ENCODE measurements at regions not wholly inside any gene's neighbourhood (a gene's known extent, or its start where the extent isn't known, plus 50 kb on each side); places are given as distances from the start of the nearest gene placed in this dataset.

GRCh38 chr9:17018540-17019196, 116.2 kb upstream of the CNTLN start:
- no peak for DNase-seq (ENCODE audit: low read depth)

- peak; percentile 90 for DNase-seq (ENCODE audit: low read depth)
These were observed 116.8 kb upstream of the CNTLN start for GRCh38 chr9:17017931-17018491.

GRCh38 chr9:17013891-17014290, 120.9 kb upstream of the CNTLN start:
- DNase-seq (ENCODE audit: low read depth) = no peak

- no peak for DNase-seq (ENCODE audit: low read depth)
These were observed 121.8 kb upstream of the CNTLN start for GRCh38 chr9:17013010-17013409.

- no peak for DNase-seq (ENCODE audit: low read depth)
These were observed 123.0 kb upstream of the CNTLN start for GRCh38 chr9:17011880-17012279.

- no peak for DNase-seq (ENCODE audit: low read depth)
These were observed 125.8 kb upstream of the CNTLN start for GRCh38 chr9:17009071-17009470.

GRCh38 chr9:17005056-17005823, 129.6 kb upstream of the CNTLN start:
- DNase-seq (ENCODE audit: low read depth) = peak; percentile 82

DNA sequence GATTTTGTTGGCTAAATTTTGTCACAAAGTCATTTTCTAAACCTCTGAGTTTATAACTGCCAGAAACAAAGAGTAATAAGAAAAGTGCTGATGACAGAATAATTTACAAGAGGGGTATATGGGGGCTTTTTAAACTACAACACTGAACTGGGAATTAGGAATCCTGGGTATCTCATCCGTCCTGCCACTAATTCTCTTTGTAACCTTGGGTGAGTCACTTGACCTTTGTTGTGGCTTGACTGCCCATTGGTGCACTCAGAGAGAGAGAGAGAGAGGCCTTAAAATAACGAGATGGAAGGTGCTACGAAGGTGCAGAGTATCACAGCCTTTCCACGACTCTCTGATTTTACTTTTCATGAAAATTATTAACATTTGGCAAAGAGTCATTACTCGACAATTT, 130.3 kb upstream of the CNTLN start:
- peak; percentile 22 for DNase-seq (ENCODE audit: low read depth)

DNA sequence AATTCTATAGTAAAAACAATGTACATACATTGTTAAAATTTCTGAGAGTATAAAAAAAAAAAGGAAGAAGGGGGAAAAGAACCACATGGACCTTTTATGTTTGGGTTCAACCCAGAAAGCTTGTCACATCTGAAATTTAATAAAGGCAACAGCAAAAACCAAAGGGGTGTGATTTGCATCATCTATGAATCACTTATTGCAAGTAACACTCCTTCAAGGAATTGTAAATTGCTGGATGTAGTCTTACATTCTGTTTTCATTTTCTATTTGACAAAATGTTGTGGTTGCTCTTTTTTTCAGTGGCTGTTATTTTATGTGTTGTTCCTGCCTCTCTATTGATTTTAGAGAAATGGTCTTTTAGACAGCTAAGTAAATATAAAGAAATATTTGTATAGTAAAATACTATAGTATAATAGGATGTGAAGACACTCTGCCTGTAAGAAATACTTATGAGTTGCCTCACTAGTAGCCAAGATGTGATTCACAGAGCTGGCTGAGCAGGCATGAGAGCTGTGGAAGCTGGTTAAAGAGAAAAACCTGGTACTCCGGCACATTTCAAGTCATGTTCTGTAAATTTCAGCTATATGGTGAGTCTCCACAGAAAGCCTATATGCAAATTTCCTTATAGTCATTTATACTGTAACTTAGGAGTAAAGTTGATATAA, 131.1 kb upstream of the CNTLN start:
- peak; percentile 76 for DNase-seq (ENCODE audit: low read depth)

DNA sequence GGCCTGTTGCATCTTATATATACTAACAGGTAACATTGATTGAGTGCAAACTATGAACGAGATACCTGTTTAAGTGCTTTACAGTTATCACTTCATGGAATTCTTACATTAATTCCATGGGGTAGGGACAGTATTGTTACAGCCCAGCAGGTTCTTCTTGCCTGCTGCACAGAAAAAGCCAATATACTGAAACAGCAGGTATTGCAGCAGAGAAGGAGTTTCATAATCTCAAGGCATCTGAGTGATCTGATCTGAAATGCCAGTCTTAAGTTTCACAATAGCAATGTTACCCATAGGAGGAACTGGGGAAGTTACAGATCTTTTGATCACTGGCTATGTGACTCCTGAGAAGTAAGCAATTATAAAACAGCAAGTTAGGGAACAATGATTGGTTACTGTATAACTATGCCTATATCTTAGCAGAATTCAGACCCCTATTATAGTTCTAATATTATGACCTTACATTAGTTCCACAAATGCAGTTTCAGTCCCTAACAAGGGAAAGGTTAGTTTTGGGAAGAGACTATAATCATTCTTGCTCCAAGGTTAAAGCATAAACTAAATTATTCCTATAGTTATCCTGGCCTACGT, 126.5 kb upstream of the BNC2 start:
- DNase-seq (ENCODE audit: low read depth) = no peak

DNA sequence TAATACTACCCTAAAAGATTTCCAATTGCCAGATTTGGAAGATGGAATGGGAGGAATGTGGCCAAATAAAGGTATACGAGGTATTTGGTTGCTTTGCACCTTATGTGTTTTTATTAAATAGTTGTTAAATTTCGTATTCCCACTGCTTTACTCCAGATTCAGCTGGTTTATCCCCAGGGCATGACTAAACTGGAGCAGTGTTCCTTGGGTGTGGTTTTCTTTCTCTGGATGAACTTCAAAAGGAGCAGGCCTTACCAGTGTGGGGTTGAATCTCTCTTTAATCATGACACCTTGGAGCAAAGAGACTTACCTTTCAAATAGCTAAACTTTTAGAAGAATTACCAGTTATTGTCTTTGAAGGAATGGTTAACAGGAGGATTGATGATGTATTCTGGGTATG, 121.7 kb upstream of the BNC2 start:
- DNase-seq (ENCODE audit: low read depth) = no peak

DNA sequence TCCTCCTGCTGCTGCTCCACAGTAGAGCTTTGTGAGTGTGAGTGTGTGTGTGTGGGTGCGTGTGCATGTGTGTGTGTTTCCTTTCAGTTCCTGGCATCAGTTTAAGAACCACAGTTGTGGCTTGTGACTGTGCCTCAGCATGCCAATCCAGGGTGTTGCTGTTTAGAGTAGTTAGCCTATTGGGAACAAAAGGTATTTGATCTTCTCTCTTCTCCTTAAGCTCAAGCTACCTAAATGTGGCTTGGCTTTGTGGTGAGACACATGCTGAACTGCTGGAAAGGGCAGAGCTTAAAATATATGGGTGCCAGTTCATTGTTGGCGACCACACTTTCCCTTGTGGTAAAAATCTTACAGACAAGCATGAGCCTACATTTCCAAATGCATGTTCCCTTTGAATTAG, 116.6 kb upstream of the BNC2 start:
- peak; percentile 61 for DNase-seq (ENCODE audit: low read depth)

DNA sequence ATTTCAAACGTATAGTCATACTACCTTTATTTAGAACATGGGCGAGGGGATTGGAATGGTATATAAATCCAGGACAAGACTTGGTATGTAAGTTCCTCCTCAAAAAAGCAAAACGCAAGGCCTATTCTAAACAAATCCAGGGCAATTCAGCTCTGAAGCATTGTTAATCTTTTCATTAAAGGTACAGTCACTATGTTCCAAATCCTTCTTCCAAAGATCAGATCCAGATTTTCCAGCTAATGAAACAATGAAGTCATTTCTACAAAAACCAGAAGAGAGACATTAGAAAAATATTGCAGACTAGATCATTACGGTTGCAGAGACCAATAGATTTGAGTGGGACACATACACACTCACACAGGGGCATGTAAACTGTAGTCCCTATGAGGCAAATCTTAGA, 116.1 kb upstream of the BNC2 start:
- DNase-seq (ENCODE audit: low read depth) = no peak

GRCh38 chr9:16985559-16986348, 115.3 kb upstream of the BNC2 start:
- DNase-seq (ENCODE audit: low read depth) = peak; percentile 94

GRCh38 chr9:16982780-16983310, 112.4 kb upstream of the BNC2 start:
- no peak for DNase-seq (ENCODE audit: low read depth)

- no peak for DNase-seq (ENCODE audit: low read depth)
These were observed 106.0 kb upstream of the BNC2 start for GRCh38 chr9:16976427-16976826.

GRCh38 chr9:16974436-16974835, 104.0 kb upstream of the BNC2 start:
- DNase-seq (ENCODE audit: low read depth) = no peak

DNA sequence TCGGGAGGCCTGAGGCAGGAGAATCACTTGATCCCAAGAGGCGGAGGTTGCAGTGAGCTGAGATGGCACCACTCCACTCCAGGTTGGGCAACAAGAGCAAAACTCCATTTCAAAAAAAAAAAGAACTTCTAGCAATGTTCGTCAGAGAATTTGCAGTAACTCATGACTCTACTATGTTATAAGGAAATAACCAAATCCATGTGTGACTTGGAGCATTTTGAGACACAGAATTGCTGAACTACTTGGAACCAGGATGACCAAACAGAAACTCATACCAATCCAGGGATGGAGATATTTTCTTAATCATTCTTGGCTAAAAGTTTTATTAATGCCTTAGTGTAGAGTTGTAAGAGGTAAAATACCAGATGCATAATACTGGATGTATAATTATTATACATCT, 99.9 kb upstream of the BNC2 start:
- DNase-seq (ENCODE audit: low read depth) = peak; percentile 49

DNA sequence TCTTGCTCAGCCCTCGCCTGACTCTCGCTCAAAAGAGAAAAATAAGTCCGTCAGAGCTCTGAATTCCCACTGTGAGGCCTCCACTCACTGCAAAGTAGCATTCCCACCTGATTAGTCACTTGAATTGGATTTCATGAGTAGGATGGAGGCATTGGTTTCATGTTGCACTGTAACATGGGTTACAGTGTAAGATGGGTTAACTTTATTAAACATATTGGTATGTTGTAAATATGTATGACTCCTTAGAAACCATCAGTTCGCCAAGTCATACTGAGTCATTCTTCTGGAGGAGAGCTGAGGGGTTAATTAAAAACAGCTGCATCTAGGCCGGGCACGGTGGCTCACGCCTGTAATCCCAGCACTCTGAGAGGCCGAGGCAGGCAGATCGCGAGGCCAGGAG, 93.8 kb upstream of the BNC2 start:
- peak; percentile 92 for DNase-seq (ENCODE audit: low read depth)

DNA sequence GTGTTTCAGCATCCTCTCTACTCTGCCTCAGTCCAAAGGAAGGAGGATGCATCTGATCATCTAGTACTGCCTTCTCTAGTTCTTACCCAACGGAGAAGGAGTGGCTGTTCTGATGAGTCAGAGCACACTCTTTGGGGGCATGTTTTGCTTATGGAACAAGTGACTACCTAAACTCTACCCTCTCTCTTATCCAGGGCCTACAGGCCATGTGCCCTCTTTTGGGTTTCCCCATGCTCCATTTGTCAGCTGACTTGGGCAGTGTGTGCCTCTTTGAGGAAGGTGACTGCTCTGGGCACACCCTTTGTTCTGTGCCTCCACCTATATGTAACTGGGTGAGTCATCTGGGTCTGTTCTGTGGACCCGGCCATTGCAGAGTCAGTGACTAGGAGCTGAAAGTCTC, 89.6 kb upstream of the BNC2 start:
- DNase-seq (ENCODE audit: low read depth) = peak; percentile 16

DNA sequence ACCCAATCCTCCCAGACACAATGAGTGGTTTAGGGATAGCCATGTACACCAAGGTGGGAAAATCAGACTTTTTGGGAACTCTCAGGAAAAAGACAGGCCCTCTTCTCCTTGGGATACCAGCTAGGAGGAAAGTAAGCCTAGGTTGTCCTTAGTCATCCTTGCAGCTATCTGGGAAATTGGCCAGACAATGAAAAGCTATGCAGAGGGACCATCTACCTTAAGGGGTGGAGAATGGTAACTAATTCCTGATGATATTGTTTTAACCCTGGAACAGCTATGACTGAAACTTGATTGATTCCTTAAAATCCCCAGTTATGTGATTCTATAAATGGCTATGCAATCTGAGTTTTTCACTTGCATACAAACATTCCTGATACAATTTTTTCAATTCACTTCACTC, 88.9 kb upstream of the BNC2 start:
- DNase-seq (ENCODE audit: low read depth) = no peak
